Sigmoid colon (tissue), 3 donors: ENCODE measurements at regions not wholly inside any gene's neighbourhood (a gene's known extent, or its start where the extent isn't known, plus 50 kb on each side); places are given as distances from the start of the nearest gene placed in this dataset.

Experiments
- CTCF ChIP-seq, 4 experiments: fragments of 450-650 bp in 3 of 4; fragments of 200-600 bp in 1 of 4; IDR thresholded peaks; one replicate each; pipeline ENCODE4 v1.5.1; 2016 to 2019; ENCODE audit warnings: antibody characterized with exemption in 4 of 4, mild to moderate bottlenecking in 3 of 4, moderate library complexity in 2 of 4
- POLR2A ChIP-seq, 2 donors: fragments of 450-650 bp; IDR thresholded peaks; one replicate each; pipeline ENCODE4 v1.6.1; 2016; ENCODE audit warnings: antibody characterized with exemption in 2 of 2, mild to moderate bottlenecking in 2 of 2, moderate library complexity in 2 of 2

- TF ChIP-seq CTCF (IDR thresholded peaks at IDR 0.05) (no peak), POLR2A (IDR thresholded peaks at IDR 0.05) (no peak)
Measured at GRCh38 chr6:68043122-68043398, 592.0 kb upstream of the ADGRB3 start.
